HG02678 (cell line): ENCODE measurements at regions not wholly inside any gene's neighbourhood (a gene's known extent, or its start where the extent isn't known, plus 50 kb on each side); places are given as distances from the start of the nearest gene placed in this dataset.
"Not testable (repeated sequence)": the region's sequence is repeated elsewhere in the genome, so short reads cannot be mapped to it uniquely, and the experiment has no call there.

Experiments
- ATAC-seq: cut with Tn5 transposase; IDR thresholded peaks from one replicate; pipeline ENCODE4 v1.9.1; 2021; ENCODE audit warnings: mild to moderate bottlenecking, moderate library complexity; ENCODE audit not compliant: unreplicated experiment

GRCh38 chr5:67605730-67606585 is 409.4 kb upstream of the CD180 start:
- no peak for ATAC-seq

- ATAC-seq = no peak
These were observed 394.9 kb upstream of the CD180 start for GRCh38 chr5:67591491-67591890.

- no peak for ATAC-seq
These were observed 391.8 kb upstream of the CD180 start for GRCh38 chr5:67588389-67588788.

- no peak for ATAC-seq
These were observed 384.6 kb upstream of the CD180 start for GRCh38 chr5:67581203-67581602.

GRCh38 chr5:67578011-67578410 is 381.4 kb upstream of the CD180 start:
- ATAC-seq = no peak

- ATAC-seq = no peak
These were observed 380.8 kb upstream of the CD180 start for GRCh38 chr5:67577424-67577823.

- no peak for ATAC-seq
These were observed 379.5 kb upstream of the CD180 start for GRCh38 chr5:67576112-67576511.

- no peak for ATAC-seq
These were observed 378.5 kb upstream of the CD180 start for GRCh38 chr5:67575087-67575486.

- no peak for ATAC-seq
These were observed 364.7 kb upstream of the CD180 start for GRCh38 chr5:67561151-67561932.

GRCh38 chr5:67552773-67553172 is 356.2 kb upstream of the CD180 start:
- ATAC-seq = no peak

GRCh38 chr5:67549947-67550346 is 353.3 kb upstream of the CD180 start:
- ATAC-seq = no peak

- no peak for ATAC-seq
These were observed 352.7 kb upstream of the CD180 start for GRCh38 chr5:67549296-67549618.

GRCh38 chr5:67548520-67549295 is 352.1 kb upstream of the CD180 start:
- ATAC-seq = no peak

GRCh38 chr5:67547682-67548081 is 351.1 kb upstream of the CD180 start:
- no peak for ATAC-seq

GRCh38 chr5:67544942-67545341 is 348.3 kb upstream of the CD180 start:
- ATAC-seq = not testable (repeated sequence)

- ATAC-seq = no peak
These were observed 347.2 kb upstream of the CD180 start for GRCh38 chr5:67543720-67544270.

GRCh38 chr5:67542479-67542878 is 345.9 kb upstream of the CD180 start:
- ATAC-seq = no peak

GRCh38 chr5:67541875-67542274 is 345.3 kb upstream of the CD180 start:
- ATAC-seq = no peak

- ATAC-seq = no peak
These were observed 342.4 kb upstream of the CD180 start for GRCh38 chr5:67538855-67539506.

GRCh38 chr5:67537439-67538148 is 341.0 kb upstream of the CD180 start:
- ATAC-seq = no peak
